KOPT-K1 (cell line): ENCODE measurements at regions not wholly inside any gene's neighbourhood (a gene's known extent, or its start where the extent isn't known, plus 50 kb on each side); places are given as distances from the start of the nearest gene placed in this dataset.

Experiments used
- H3K27ac ChIP-seq: fragments of 200-600 bp; sonication (generic); 2 replicates; pipeline ENCODE4 v1.5.1; 2016; ENCODE audit warnings: antibody characterized with exemption, mild to moderate bottlenecking, low read depth, low read length; ENCODE audit not compliant: poor library complexity, severe bottlenecking
- H3K36me3 ChIP-seq: fragments of 200-600 bp; sonication (generic); 2 replicates; pipeline ENCODE4 v1.5.1; 2017; ENCODE audit warnings: antibody characterized with exemption, mild to moderate bottlenecking, low read length, moderate library complexity; ENCODE audit not compliant: insufficient read depth
- H3K9me3 ChIP-seq: fragments of 200-600 bp; sonication (generic); 2 replicates; pipeline ENCODE4 v1.5.1; 2017; ENCODE audit warnings: antibody characterized with exemption, low read length, mild to moderate bottlenecking; ENCODE audit not compliant: insufficient read depth, poor library complexity, severe bottlenecking

DNA sequence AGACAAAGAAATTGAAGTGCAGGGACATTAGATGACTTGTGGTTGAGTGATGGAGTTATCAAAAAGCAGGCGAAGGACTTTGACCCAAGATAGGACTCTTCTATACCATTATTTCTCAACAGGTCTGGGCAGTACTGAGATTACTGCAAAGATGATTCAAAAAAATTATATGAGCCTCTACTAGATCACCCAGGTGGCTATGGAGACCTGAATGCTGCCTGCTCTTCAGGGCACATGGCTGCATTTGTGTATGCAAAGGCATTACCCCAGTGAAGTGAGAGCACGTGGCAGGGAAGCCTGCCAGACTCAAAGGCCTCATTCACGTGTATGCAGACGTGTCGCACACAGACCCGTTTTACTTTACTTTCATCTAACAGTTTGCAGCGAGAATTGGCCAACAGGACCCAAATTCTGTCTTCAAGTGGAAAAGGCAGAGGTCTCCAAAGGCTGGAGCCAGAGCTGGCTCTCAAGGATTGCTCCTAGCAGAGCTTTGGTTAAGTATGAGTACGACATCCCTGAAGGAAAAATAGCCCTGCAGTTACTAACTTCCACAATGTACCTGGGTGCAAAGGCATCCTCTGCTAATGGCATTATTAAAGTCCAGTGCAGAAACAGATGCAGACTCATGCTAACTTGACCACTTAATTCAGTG is 113.8 kb upstream of the ARMC2 start:
- no peak overlapping the region for H3K27ac ChIP-seq

GRCh38 chr6:108735310-108736001 is 112.8 kb upstream of the ARMC2 start:
- no peaks in the 10 kb centered on the region for H3K9me3 ChIP-seq
- no peak overlapping the region for H3K27ac ChIP-seq
- H3K36me3 ChIP-seq = no peaks in the 10 kb centered on the region

More for the DNA sequence above, 113.8 kb upstream of the ARMC2 start:
- Histone ChIP-seq H3K9me3 (no peaks in the 10 kb centered on the region), H3K36me3 (no peaks in the 10 kb centered on the region)

- Histone ChIP-seq H3K9me3 (no peaks in the 10 kb centered on the region), H3K27ac (no peak overlapping the region)
Observed at GRCh38 chr6:108736002-108736361, 112.2 kb upstream of the ARMC2 start.

GRCh38 chr6:108736832-108737231 is 111.4 kb upstream of the ARMC2 start:
- Histone ChIP-seq H3K9me3 (no peaks in the 10 kb centered on the region), H3K27ac (no peak overlapping the region), H3K36me3 (no peaks in the 10 kb centered on the region)

More at GRCh38 chr6:108736002-108736361, 112.2 kb upstream of the ARMC2 start:
- H3K36me3 ChIP-seq = no peaks in the 10 kb centered on the region

DNA sequence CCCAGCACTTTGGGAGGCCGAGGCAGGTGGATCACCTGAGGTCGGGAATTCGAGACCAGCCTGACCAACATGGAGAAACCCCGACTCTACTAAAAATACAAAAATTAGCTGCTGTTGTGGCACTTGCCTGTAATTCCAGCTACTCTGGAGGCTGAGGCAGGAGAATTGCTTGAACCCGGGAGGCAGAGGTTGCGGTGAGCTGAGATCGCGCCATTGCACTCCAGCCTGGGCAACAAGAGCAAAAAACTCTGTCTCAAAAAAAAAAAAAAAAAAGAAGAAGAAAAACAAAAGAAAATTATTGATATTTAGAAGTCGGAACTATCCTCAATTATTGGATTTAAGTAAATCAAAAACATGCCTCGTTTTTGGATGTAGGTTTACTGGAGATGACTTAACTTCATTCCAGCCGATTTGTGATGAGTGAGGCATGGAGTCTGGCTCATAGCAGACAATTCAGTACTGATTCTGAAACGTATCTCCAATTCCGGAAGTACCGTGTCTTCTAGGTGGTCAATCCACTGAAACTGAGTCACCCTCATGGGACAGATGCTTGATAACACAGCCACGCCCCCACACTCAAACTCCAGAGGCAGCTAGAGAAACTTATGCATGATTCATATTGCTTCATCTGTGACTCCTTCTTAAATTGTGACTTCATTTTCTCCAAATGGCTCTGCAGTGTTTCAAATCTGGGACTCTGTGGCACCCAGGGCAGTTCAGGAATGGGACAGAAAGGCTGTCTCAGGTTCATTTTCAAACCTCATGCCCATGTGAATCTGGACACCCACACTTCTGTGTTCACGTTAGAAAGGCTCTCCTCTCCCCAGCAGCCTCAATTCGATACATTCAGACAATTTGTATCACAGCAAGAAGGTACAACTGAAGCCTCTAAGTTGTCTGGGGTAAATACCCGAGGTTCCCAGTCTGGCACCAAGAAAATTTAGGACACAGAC is 110.4 kb upstream of the ARMC2 start:
- no peaks in the 10 kb centered on the region for H3K9me3 ChIP-seq
- no peak overlapping the region for H3K27ac ChIP-seq
- no peaks in the 10 kb centered on the region for H3K36me3 ChIP-seq

DNA sequence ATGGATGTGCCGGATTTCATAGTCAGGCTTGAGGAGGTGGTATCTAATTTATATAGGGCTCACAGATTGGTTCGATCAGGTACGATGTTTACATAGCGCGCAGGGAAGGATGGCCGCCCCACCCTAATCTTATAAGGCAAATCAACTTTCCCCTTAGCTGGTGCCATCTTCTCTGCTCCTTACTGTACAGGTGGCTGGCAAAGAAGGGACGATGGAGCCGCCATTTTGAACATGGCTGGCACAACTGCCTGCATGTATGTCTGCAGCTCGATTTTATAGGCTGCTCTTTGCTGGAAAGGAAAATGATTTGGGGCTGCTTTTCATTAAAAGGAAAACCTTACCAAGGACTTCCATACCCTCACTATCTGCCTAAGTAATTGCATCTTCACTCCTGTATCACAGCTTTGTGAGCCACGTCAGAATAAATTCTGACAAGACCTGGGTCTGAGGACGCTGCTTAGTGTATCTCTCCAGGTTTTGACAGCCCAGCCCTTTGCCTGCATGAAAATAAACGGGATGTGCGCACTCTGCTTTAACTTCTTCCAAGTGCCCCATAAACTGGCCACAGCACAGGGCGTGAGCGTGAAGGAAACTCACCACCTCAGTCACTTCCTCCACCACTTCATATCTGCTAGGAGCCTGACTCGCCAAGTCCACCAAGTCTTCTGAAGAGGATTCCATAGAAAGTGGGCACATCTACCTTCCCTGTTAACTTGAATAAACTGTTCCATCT is 109.4 kb upstream of the ARMC2 start:
- no peak overlapping the region for H3K27ac ChIP-seq
- H3K9me3 ChIP-seq = no peaks in the 10 kb centered on the region
- no peaks in the 10 kb centered on the region for H3K36me3 ChIP-seq

GRCh38 chr6:108739496-108740330 is 108.5 kb upstream of the ARMC2 start:
- H3K9me3 ChIP-seq = no peaks in the 10 kb centered on the region
- no peak overlapping the region for H3K27ac ChIP-seq
- H3K36me3 ChIP-seq = no peaks in the 10 kb centered on the region

GRCh38 chr6:108741331-108741989 is 106.8 kb upstream of the ARMC2 start:
- Histone ChIP-seq H3K36me3 (no peaks in the 10 kb centered on the region), H3K9me3 (no peaks in the 10 kb centered on the region), H3K27ac (no peak overlapping the region)

GRCh38 chr6:108742041-108742440 is 106.2 kb upstream of the ARMC2 start:
- H3K36me3 ChIP-seq = no peaks in the 10 kb centered on the region
- no peaks in the 10 kb centered on the region for H3K9me3 ChIP-seq
- no peak overlapping the region for H3K27ac ChIP-seq

- Histone ChIP-seq H3K27ac (no peak overlapping the region), H3K36me3 (no peaks in the 10 kb centered on the region), H3K9me3 (no peaks in the 10 kb centered on the region)
Observed at GRCh38 chr6:108744244-108744972, 103.8 kb upstream of the ARMC2 start.

GRCh38 chr6:108744996-108745395 is 103.2 kb upstream of the ARMC2 start:
- H3K36me3 ChIP-seq = no peaks in the 10 kb centered on the region
- H3K9me3 ChIP-seq = no peaks in the 10 kb centered on the region
- no peak overlapping the region for H3K27ac ChIP-seq

DNA sequence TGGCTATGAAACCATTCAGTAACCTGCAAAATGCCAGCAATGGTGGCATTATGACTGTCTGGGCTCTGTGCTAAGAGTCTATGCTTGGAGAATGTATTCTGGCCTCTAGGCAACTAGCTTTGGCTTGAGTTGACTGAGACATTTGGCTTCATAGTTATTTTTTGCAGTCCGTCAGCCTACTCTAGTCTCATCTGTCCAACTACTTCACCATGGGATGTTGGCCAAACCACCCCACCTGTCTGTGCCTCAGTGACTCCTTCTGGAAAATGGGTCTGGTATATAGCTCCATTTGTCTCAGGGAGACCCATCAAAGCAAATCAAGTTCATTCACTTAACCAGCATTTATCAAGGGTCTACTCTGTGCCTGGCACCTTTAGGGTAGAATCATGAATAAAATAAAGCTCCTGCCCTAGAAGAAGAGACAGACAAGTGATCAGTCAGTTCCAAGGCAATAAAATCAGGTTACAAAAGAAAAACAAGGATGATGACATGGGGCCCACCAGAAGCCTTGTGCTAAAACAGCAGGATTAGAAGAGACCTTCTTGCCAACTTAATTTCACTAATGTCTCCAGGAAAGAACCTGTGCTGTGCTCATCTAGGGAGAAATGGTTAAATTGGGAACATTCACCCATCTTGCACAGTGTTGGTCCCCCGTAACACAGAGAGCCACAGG is 102.4 kb upstream of the ARMC2 start:
- Histone ChIP-seq H3K36me3 (no peaks in the 10 kb centered on the region), H3K9me3 (no peaks in the 10 kb centered on the region), H3K27ac (no peak overlapping the region)

DNA sequence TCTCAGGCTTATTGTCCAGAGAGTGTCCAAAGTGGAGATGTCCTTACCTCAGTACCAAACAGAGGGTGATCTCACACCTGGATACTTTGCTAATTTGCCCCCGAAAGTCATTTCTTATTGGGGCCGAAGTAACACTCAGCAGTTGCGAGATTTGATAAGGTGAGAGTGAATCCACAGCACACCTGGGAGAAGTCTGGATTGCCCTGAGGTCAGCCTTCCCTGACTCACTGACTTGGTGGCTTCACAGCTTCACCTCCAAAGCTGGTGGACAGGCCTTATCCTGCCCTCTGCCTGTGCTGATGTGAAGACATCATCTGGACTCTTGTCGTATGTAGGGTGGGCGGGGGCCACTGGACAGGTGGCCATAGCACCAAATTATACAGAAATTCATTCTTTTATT is 101.9 kb upstream of the ARMC2 start:
- Histone ChIP-seq H3K9me3 (no peaks in the 10 kb centered on the region), H3K36me3 (no peaks in the 10 kb centered on the region), H3K27ac (no peak overlapping the region)
